PC-9 (cell line): ENCODE measurements at regions not wholly inside any gene's neighbourhood (a gene's known extent, or its start where the extent isn't known, plus 50 kb on each side); places are given as distances from the start of the nearest gene placed in this dataset.

Experiments
- BruUV-seq: library from RNA; stranded (reverse); fragments of 400-500 nt; replicated peaks from 2 replicates; lab custom pipeline; 2021; lab: Mats Ljungman, UMichigan
- CTCF ChIA-PET: fragments of 300-600 bp; sonication (Branson Sonifier 250); formaldehyde crosslinking; loops from one replicate; lab custom pipeline; 2022; ENCODE audit warnings: antibody characterized with exemption; lab: Charles Lee
- POLR2A ChIA-PET: fragments of 300-600 bp; sonication (Branson Sonifier 250); formaldehyde crosslinking; loops from one replicate; lab custom pipeline; 2022; ENCODE audit warnings: antibody characterized with exemption; ENCODE audit not compliant: unreplicated experiment; lab: Charles Lee
- DNase-seq, 2 experiments: peaks; one replicate each; pipeline versions ENCODE4 v3.0.0 to v3.0.0-alpha.2; 2015 to 2022; ENCODE audit warnings: mixed read lengths in 1 of 2
- H2AFZ ChIP-seq: fragments of 200-600 bp; sonication (generic); 2 replicates; pipeline ENCODE4 v1.8.1; 2017; ENCODE audit warnings: antibody characterized with exemption
- H3F3A ChIP-seq: fragments of 200-600 bp; sonication (generic); 2 replicates; pipeline ENCODE4 v1.8.1; 2017; ENCODE audit warnings: antibody characterized with exemption, mild to moderate bottlenecking, low read depth; ENCODE audit not compliant: insufficient read depth
- H3K27ac ChIP-seq: fragments of 200-600 bp; sonication (generic); 2 replicates; pipeline ENCODE4 v1.6.1; 2016; ENCODE audit warnings: mixed run types
- H3K27me3 ChIP-seq: fragments of 200-600 bp; sonication (generic); 2 replicates; pipeline ENCODE4 v1.6.1; 2016; ENCODE audit warnings: low read depth, mixed run types; ENCODE audit not compliant: insufficient read depth
- H3K36me3 ChIP-seq: fragments of 200-600 bp; sonication (generic); 2 replicates; pipeline ENCODE4 v1.6.1; 2016; ENCODE audit warnings: low read depth, mixed run types
- H3K4me1 ChIP-seq: fragments of 200-600 bp; sonication (generic); replicated peaks from 2 replicates; pipeline ENCODE4 v1.6.1; 2016; ENCODE audit warnings: mixed run types; ENCODE audit not compliant: insufficient read depth
- H3K4me2 ChIP-seq: fragments of 200-600 bp; sonication (generic); 2 replicates; pipeline ENCODE4 v1.6.1; 2017; ENCODE audit warnings: mixed run types
- H3K4me3 ChIP-seq: fragments of 200-600 bp; sonication (generic); 2 replicates; pipeline ENCODE4 v1.6.1; 2016; ENCODE audit warnings: mixed run types
- H3K79me2 ChIP-seq: fragments of 200-600 bp; sonication (generic); 2 replicates; pipeline ENCODE4 v1.6.1; 2017; ENCODE audit warnings: low read depth, mixed run types
- H3K9me2 ChIP-seq: fragments of 200-600 bp; sonication (generic); 2 replicates; pipeline ENCODE4 v1.8.1; 2017; ENCODE audit warnings: mild to moderate bottlenecking; ENCODE audit not compliant: insufficient read depth
- H3K9me3 ChIP-seq: fragments of 200-600 bp; sonication (generic); 2 replicates; pipeline ENCODE4 v1.8.1; 2016; ENCODE audit warnings: low read depth; ENCODE audit not compliant: insufficient read depth
- H4K20me1 ChIP-seq: fragments of 200-600 bp; sonication (generic); 2 replicates; pipeline ENCODE4 v1.8.1; 2017; ENCODE audit not compliant: insufficient read depth
- EZH2 ChIP-seq: fragments of 200-600 bp; sonication (generic); IDR thresholded peaks from 2 replicates; pipeline ENCODE4 v1.8.0; 2017; ENCODE audit warnings: antibody characterized with exemption, low read depth
- intact Hi-C: fragments of 100-400 bp; cut with micrococcal nuclease; formaldehyde crosslinking; loops from one replicate; pipeline ENCODE4 v1.10.0; 2022; ENCODE audit not compliant: unreplicated experiment
- TF ChIP-seq, protein P1 (sequence below): fragments of 200-600 bp; sonication (generic); conservative IDR thresholded peaks from 2 replicates; pipeline ENCODE4 v1.6.1; 2017; ENCODE audit warnings: mixed run types, antibody characterized with exemption, mild to moderate bottlenecking, moderate library complexity

DNA sequence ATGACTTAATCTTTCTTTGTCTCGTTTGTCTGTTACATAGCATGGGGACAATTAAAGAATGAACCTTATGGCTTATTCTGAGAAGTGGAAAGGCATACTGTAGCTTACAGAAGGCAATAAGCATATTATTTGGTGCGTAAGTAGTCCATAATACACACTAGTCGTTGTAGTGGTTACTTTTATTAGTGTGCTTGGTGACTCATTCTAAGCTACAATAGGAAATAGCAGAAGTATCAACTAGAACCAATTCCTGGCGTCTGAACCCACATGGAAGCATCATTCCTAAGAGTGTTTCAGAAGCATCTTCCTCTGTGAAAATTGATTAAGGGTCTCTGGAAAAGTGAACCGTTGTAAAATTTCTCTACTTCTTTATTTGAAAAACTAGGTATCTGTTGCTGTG is 777.8 kb upstream of the EEF2KMT start:
- POLR2A ChIA-PET: no interaction called here
- H3K36me3 ChIP-seq: no peaks in the 10 kb centered on the region
- H3F3A ChIP-seq: no peaks in the 10 kb centered on the region
- no peaks in the 10 kb centered on the region for H3K9me2 ChIP-seq
- H4K20me1 ChIP-seq: no peaks in the 10 kb centered on the region
- no peaks in the 10 kb centered on the region for H3K9me3 ChIP-seq
- intact Hi-C loops: no loop called here
- CTCF ChIA-PET: no interaction called here
- no peaks in the 10 kb centered on the region for H3K4me1 ChIP-seq
- no peak overlapping the region for H3K27ac ChIP-seq
- TF ChIP-seq, protein P1, sequence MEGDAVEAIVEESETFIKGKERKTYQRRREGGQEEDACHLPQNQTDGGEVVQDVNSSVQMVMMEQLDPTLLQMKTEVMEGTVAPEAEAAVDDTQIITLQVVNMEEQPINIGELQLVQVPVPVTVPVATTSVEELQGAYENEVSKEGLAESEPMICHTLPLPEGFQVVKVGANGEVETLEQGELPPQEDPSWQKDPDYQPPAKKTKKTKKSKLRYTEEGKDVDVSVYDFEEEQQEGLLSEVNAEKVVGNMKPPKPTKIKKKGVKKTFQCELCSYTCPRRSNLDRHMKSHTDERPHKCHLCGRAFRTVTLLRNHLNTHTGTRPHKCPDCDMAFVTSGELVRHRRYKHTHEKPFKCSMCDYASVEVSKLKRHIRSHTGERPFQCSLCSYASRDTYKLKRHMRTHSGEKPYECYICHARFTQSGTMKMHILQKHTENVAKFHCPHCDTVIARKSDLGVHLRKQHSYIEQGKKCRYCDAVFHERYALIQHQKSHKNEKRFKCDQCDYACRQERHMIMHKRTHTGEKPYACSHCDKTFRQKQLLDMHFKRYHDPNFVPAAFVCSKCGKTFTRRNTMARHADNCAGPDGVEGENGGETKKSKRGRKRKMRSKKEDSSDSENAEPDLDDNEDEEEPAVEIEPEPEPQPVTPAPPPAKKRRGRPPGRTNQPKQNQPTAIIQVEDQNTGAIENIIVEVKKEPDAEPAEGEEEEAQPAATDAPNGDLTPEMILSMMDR: no peak
- TF ChIP-seq EZH2: no peak
- H3K4me3 ChIP-seq: no peak overlapping the region
- peaks cover 19% of the 10 kb centered on the region; the same call in 1 of the 2 replicates for H3K27me3 ChIP-seq
- no peak overlapping the region for H2AFZ ChIP-seq
- no peak for DNase-seq
- BruUV-seq: no TSS peak
- no peak overlapping the region for H3K4me2 ChIP-seq
- H3K79me2 ChIP-seq: no peaks in the 10 kb centered on the region

DNA sequence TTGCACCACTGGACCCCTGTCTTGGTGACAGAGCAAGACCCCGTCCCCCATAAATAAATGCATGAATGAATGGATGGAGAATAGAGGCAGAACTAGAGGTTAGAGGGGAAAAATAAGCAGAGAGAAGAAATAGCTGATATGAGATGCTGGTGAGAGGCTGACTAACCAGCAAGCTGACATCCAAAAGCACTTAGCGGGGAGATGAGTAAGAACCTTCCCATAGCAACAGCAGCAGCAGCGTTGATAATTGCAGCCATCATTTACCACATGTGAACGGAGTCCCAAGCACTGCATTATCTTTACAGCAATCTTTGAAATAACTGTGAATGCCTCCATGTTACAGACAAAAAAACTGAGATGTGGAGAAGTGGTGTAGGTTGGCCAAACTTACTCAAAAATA is 777.3 kb upstream of the EEF2KMT start:
- Histone ChIP-seq H3K36me3 (no peaks in the 10 kb centered on the region), H3K9me3 (no peaks in the 10 kb centered on the region), H3K4me1 (no peaks in the 10 kb centered on the region), H4K20me1 (no peaks in the 10 kb centered on the region), H3K79me2 (no peaks in the 10 kb centered on the region), H3F3A (no peaks in the 10 kb centered on the region), H2AFZ (no peak overlapping the region), H3K4me3 (no peak overlapping the region), H3K27ac (no peak overlapping the region), H3K4me2 (no peak overlapping the region), H3K27me3 (peaks cover 19% of the 10 kb centered on the region; the same call in 1 of the 2 replicates), H3K9me2 (no peaks in the 10 kb centered on the region)
- TF ChIP-seq EZH2: no peak
- TF ChIP-seq, protein P1: no peak
- intact Hi-C loops: no loop called here
- ChIA-PET CTCF (no interaction called here), POLR2A (no interaction called here)
- BruUV-seq: no TSS peak
- DNase-seq: no peak

DNA sequence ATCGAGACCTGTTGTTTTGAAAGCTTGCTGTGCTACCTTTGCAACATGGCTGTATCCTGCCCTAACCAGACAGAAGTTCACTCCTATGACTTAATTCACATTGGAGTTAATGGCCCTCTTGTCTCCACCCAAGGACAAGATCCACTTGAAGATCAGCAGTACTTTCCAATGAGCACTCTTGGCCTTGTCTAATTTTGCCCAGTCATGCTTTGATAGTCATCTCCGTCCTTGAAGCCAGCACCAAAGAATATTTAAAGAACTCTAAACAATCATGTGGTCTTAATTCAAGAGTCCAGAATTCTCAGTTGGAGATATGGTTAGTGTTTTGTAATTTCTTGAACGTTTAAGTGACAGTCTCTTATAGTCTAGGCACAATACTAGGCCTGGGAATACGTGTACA is 775.6 kb upstream of the EEF2KMT start:
- peaks cover 25% of the 10 kb centered on the region for H3K27me3 ChIP-seq
- no peak overlapping the region for H3K27ac ChIP-seq
- no TSS peak for BruUV-seq
- no peaks in the 10 kb centered on the region for H3K4me1 ChIP-seq
- H2AFZ ChIP-seq: no peak overlapping the region
- H3K4me3 ChIP-seq: no peak overlapping the region
- intact Hi-C loops: no loop called here
- H4K20me1 ChIP-seq: no peaks in the 10 kb centered on the region
- DNase-seq: no peak
- H3K36me3 ChIP-seq: no peaks in the 10 kb centered on the region
- no peaks in the 10 kb centered on the region for H3K79me2 ChIP-seq
- no peaks in the 10 kb centered on the region for H3K9me2 ChIP-seq
- no peak for TF ChIP-seq EZH2
- TF ChIP-seq, protein P1: no peak
- H3K4me2 ChIP-seq: no peak overlapping the region
- ChIA-PET CTCF (no interaction called here), POLR2A (no interaction called here)
- H3F3A ChIP-seq: no peaks in the 10 kb centered on the region
- H3K9me3 ChIP-seq: no peaks in the 10 kb centered on the region
